HCT116 (cell line): ENCODE measurements at regions not wholly inside any gene's neighbourhood (a gene's known extent, or its start where the extent isn't known, plus 50 kb on each side); places are given as distances from the start of the nearest gene placed in this dataset.

Source experiments
- ATAC-seq: fragments of 200-7000 bp; cut with Tn5 transposase; 2 replicates; pipeline ENCODE4 v1.9.1; 2020; ENCODE audit warnings: mild to moderate bottlenecking, moderate library complexity
- BruUV-seq: library from RNA; stranded (reverse); fragments of 400-500 nt; replicated peaks from 2 replicates; lab custom pipeline; 2021; lab: Mats Ljungman, UMichigan
- CTCF ChIA-PET: fragments of 300-600 bp; sonication (Branson Sonifier 250); formaldehyde crosslinking; loops from one replicate; lab custom pipeline; 2021; ENCODE audit warnings: antibody characterized with exemption; lab: Charles Lee
- POLR2A ChIA-PET: fragments of 300-600, 350-600 bp; sonication (Branson Sonifier 250); formaldehyde crosslinking; loops from one replicate; lab custom pipeline; 2021; ENCODE audit warnings: antibody characterized with exemption; lab: Charles Lee
- RAD21 ChIA-PET, 2 experiments: fragments of 300-600 bp; sonication (Branson Sonifier 250); formaldehyde crosslinking; loops; one replicate each; lab custom pipeline; 2023; ENCODE audit warnings: low total read pairs in 2 of 2; ENCODE audit not compliant: uncharacterized antibody in 2 of 2, unreplicated experiment in 2 of 2, low non-redundant PET in 1 of 2; lab: Charles Lee
- DNase-seq: peaks from one replicate; pipeline ENCODE4 v3.0.0-alpha.2; 2010; ENCODE audit warnings: low read depth, low spot score
- H2AFZ ChIP-seq: fragments of 200-600 bp; shearing (Covaris generic), sonication (generic); 2 replicates; pipeline ENCODE4 v1.6.1; 2017; ENCODE audit warnings: low read depth, mixed run types, mixed read lengths, antibody characterized with exemption, low read length; ENCODE audit not compliant: poor library complexity, severe bottlenecking
- H3K27ac ChIP-seq: 2 replicates; pipeline ENCODE4 v1.5.1; 2012; ENCODE audit warnings: low read depth, low read length
- H3K27me3 ChIP-seq: fragments of 200-600 bp; sonication (generic); 2 replicates; pipeline ENCODE4 v1.6.1; 2016; ENCODE audit warnings: mixed run types, low read length, mixed read lengths; ENCODE audit not compliant: insufficient read depth
- H3K36me3 ChIP-seq, 2 experiments: fragments of 200-500 bp in 1 of 2; fragments of 200-600 bp in 1 of 2; sonication (Bioruptor generic) in 1 of 2; sonication (generic) in 1 of 2; 2 replicates each; pipeline versions ENCODE4 v1.5.1 to v1.6.1; 2014 to 2016; ENCODE audit warnings: low read length in 2 of 2, inconsistent platforms in 1 of 2, mixed read lengths in 1 of 2, mixed run types in 1 of 2; ENCODE audit not compliant: insufficient read depth in 2 of 2, control insufficient read depth in 1 of 2
- H3K4me1 ChIP-seq, 2 experiments: fragments of 200-600 bp in 1 of 2; sonication (generic) in 1 of 2; 2 replicates each; pipeline versions ENCODE4 v1.5.1 to v1.6.1; 2012 to 2017; ENCODE audit warnings: low read length in 2 of 2, inconsistent platforms in 1 of 2, mild to moderate bottlenecking in 1 of 2, mixed read lengths in 1 of 2, mixed run types in 1 of 2, moderate library complexity in 1 of 2; ENCODE audit not compliant: insufficient read depth in 2 of 2, control insufficient read depth in 1 of 2
- H3K4me2 ChIP-seq: fragments of 200-600 bp; sonication (generic); 2 replicates; pipeline ENCODE4 v1.6.1; 2017; ENCODE audit warnings: mixed run types, low read length, mixed read lengths
- H3K4me3 ChIP-seq, 2 experiments: fragments of 200-600 bp in 1 of 2; sonication (generic) in 1 of 2; replicated peaks in 1 of 2; 2 replicates each; pipeline ENCODE4 v1.5.1; 2011 to 2016; ENCODE audit warnings: low read length in 2 of 2, control low read depth in 1 of 2, low read depth in 1 of 2, mild to moderate bottlenecking in 1 of 2, mixed read lengths in 1 of 2, mixed run types in 1 of 2
- H3K79me2 ChIP-seq: fragments of 200-600 bp; sonication (generic); 2 replicates; pipeline ENCODE4 v1.6.1; 2017; ENCODE audit warnings: mild to moderate bottlenecking, mixed run types, low read length, moderate library complexity, mixed read lengths; ENCODE audit not compliant: insufficient read depth
- H3K9ac ChIP-seq: fragments of 200-600 bp; sonication (generic); 2 replicates; pipeline ENCODE4 v1.6.1; 2016; ENCODE audit warnings: low read length, mixed read lengths
- H3K9me2 ChIP-seq: fragments of 200-600 bp; sonication (generic), shearing (Covaris generic); 2 replicates; pipeline ENCODE4 v1.6.1; 2017; ENCODE audit warnings: mixed run types, mild to moderate bottlenecking, moderate library complexity; ENCODE audit not compliant: insufficient read depth
- H3K9me3 ChIP-seq, 2 experiments: fragments of 200-500 bp in 1 of 2; fragments of 200-600 bp in 1 of 2; sonication (Bioruptor generic) in 1 of 2; sonication (generic) in 1 of 2; 2 replicates each; pipeline ENCODE4 v1.6.1; 2014 to 2017; ENCODE audit warnings: low read length in 2 of 2, mixed read lengths in 2 of 2, inconsistent platforms in 1 of 2, low read depth in 1 of 2, mild to moderate bottlenecking in 1 of 2, mixed run types in 1 of 2, moderate library complexity in 1 of 2; ENCODE audit not compliant: control insufficient read depth in 1 of 2, insufficient read depth in 1 of 2
- H4K20me1 ChIP-seq: fragments of 200-600 bp; sonication (generic), shearing (Covaris generic); 2 replicates; pipeline ENCODE4 v1.6.1; 2017; ENCODE audit warnings: mixed run types, mild to moderate bottlenecking, moderate library complexity; ENCODE audit not compliant: insufficient read depth
- CBX3 ChIP-seq: IDR thresholded peaks from 2 replicates; pipeline ENCODE4 v1.6.1; 2012; ENCODE audit warnings: low read depth
- EGR1 ChIP-seq: IDR thresholded peaks from 2 replicates; pipeline ENCODE4 v1.6.1; 2012; ENCODE audit warnings: low read depth
- EZH2 ChIP-seq: fragments of 200-600 bp; sonication (generic); IDR thresholded peaks from 2 replicates; pipeline ENCODE4 v1.6.1; 2017; ENCODE audit warnings: antibody characterized with exemption, mixed run types
- EZH2phosphoT487 ChIP-seq: fragments of 200-600 bp; IDR thresholded peaks from 2 replicates; pipeline ENCODE4 v1.6.1; 2018; ENCODE audit warnings: antibody characterized with exemption, borderline replicate concordance
- FOSL1 ChIP-seq: IDR thresholded peaks from 2 replicates; pipeline ENCODE4 v1.6.1; 2012; ENCODE audit warnings: low read depth
- POLR2A ChIP-seq: IDR thresholded peaks from 2 replicates; pipeline ENCODE4 v1.7.0; 2011; ENCODE audit warnings: borderline replicate concordance; ENCODE audit not compliant: insufficient read depth, insufficient read length; ENCODE audit errors: extremely low read depth
- POLR2AphosphoS5 ChIP-seq: IDR thresholded peaks from 2 replicates; pipeline ENCODE4 v1.6.1; 2011; ENCODE audit warnings: mild to moderate bottlenecking, low read depth, low read length, moderate library complexity
- RAD21 ChIP-seq: IDR thresholded peaks from 2 replicates; pipeline ENCODE4 v1.6.1; 2012; ENCODE audit warnings: low read depth, mild to moderate bottlenecking
- SRF ChIP-seq: IDR thresholded peaks from 2 replicates; pipeline ENCODE4 v1.6.1; 2012; ENCODE audit warnings: low read depth
- TCF7L2 ChIP-seq: IDR thresholded peaks from 2 replicates; pipeline ENCODE4 v1.7.0; 2011; ENCODE audit warnings: borderline replicate concordance, inconsistent platforms; ENCODE audit not compliant: insufficient read depth, insufficient read length; ENCODE audit errors: extremely low read depth
- YY1 ChIP-seq: IDR thresholded peaks from 2 replicates; pipeline ENCODE4 v1.6.1; 2011; ENCODE audit warnings: low read length, low read depth, moderate library complexity, mild to moderate bottlenecking; ENCODE audit not compliant: insufficient replicate concordance; ENCODE audit errors: extremely low read depth
- ZFX ChIP-seq: fragments of 450-650 bp; IDR thresholded peaks from 2 replicates; pipeline ENCODE4 v1.6.1; 2017
- ZNF274 ChIP-seq: fragments of 200-500 bp; sonication (Bioruptor generic); IDR thresholded peaks from 2 replicates; pipeline ENCODE4 v1.6.1; 2014; ENCODE audit warnings: mild to moderate bottlenecking, low read depth, low read length, inconsistent platforms
- intact Hi-C: fragments of 100-400 bp; cut with micrococcal nuclease; formaldehyde crosslinking; loops from 2 replicates; pipeline ENCODE4 v1.10.0; 2022
- TF ChIP-seq, protein P1 (sequence below), 3 experiments: fragments of 200-600 bp in 1 of 3; sonication (generic) in 1 of 3; IDR thresholded peaks in 2 of 3; conservative IDR thresholded peaks in 1 of 3; 2 replicates each; pipeline ENCODE4 v1.5.1; 2012 to 2017; ENCODE audit warnings: low read depth in 2 of 3, low read length in 2 of 3, antibody characterized with exemption in 1 of 3, borderline replicate concordance in 1 of 3, control low read depth in 1 of 3, mild to moderate bottlenecking in 1 of 3, mixed read lengths in 1 of 3, mixed run types in 1 of 3, moderate library complexity in 1 of 3; ENCODE audit not compliant: insufficient read depth in 1 of 3
- TF ChIP-seq, protein P2 (sequence below): IDR thresholded peaks from 2 replicates; pipeline ENCODE4 v1.6.1; 2012; ENCODE audit warnings: low read depth
- TF ChIP-seq, protein P3 (sequence below): IDR thresholded peaks from 2 replicates; pipeline ENCODE4 v1.6.1; 2012
- TF ChIP-seq, protein P4 (sequence below): IDR thresholded peaks from 2 replicates; pipeline ENCODE4 v1.6.1; 2012

DNA sequence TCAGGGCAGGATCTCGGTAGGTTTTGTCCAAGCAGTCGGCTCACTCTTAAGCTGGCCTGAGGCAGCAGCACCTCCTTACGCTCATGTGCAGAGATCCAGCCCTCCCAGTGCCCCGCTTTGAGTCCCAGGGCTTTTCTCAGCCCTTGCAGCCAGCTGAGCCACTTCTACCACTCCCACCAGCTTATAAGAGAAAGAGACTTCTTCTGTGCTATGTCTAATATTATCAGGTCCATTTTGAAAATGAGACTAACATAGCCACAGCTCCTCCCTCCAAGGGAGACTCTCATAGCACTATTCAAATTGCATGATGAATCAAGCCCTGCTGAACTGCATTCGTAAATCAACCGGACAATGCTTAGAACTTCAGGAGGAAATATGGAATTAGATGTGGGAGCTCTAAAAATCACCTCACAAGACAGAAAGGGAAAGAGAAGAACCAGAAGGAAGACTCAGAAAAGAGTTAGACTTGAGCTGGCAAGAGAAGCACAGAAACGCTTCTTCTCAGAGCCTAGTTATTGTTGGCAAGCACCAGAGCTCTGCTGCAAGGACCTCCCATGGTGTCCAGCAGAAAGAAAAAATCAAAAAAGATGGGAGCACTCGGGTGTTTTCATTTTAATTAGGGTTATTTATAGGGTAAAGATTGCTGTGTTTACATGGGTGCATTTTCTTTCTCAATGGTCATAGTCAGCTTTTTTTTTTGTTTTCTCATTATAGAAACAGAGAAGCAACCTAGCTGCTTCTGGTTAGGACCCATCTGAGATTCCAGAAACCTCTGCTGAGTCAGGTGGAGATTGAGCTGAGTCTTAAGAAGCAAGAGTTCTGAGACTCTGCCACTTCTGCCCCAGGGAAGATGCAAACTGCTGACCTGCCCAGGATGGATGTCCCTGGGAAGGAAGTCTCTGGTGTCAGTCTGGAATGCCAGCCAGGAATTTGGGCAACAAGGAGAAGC is 181.4 kb downstream of the ETS1 start:
- Histone ChIP-seq H3K4me2 (no peak overlapping the region), H3K9ac (no peak overlapping the region), H3K4me1 (no peaks in the 10 kb centered on the region), H4K20me1 (no peaks in the 10 kb centered on the region), H3K27ac (no peak overlapping the region), H3K79me2 (no peaks in the 10 kb centered on the region), H3K4me3 (no peak overlapping the region), H3K36me3 (no peaks in the 10 kb centered on the region), H3K27me3 (peaks cover 67% of the 10 kb centered on the region), H3K9me2 (no peaks in the 10 kb centered on the region), H2AFZ (no peak overlapping the region), H3K9me3 (no peaks in the 10 kb centered on the region)
- ATAC-seq (no peak), DNase-seq (no peak)
- no TSS peak for BruUV-seq
- ChIA-PET RAD21 (no interaction called here), CTCF (no interaction called here), POLR2A (no interaction called here)
- intact Hi-C loops: no loop called here
- TF ChIP-seq YY1: no peak
- no peak for TF ChIP-seq CBX3
- TF ChIP-seq RAD21: no peak
- TF ChIP-seq, protein P1, sequence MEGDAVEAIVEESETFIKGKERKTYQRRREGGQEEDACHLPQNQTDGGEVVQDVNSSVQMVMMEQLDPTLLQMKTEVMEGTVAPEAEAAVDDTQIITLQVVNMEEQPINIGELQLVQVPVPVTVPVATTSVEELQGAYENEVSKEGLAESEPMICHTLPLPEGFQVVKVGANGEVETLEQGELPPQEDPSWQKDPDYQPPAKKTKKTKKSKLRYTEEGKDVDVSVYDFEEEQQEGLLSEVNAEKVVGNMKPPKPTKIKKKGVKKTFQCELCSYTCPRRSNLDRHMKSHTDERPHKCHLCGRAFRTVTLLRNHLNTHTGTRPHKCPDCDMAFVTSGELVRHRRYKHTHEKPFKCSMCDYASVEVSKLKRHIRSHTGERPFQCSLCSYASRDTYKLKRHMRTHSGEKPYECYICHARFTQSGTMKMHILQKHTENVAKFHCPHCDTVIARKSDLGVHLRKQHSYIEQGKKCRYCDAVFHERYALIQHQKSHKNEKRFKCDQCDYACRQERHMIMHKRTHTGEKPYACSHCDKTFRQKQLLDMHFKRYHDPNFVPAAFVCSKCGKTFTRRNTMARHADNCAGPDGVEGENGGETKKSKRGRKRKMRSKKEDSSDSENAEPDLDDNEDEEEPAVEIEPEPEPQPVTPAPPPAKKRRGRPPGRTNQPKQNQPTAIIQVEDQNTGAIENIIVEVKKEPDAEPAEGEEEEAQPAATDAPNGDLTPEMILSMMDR (IDR thresholded peaks at IDR 0.05 in 2 of 3, conservative IDR thresholded peaks at IDR 0.05 in 1 of 3; ENCODE audit: borderline replicate concordance in 1 of 3, insufficient read depth in 1 of 3, low read depth in 2 of 3, low read length in 2 of 3): no peak
- no peak for TF ChIP-seq POLR2A
- TF ChIP-seq, protein P2, sequence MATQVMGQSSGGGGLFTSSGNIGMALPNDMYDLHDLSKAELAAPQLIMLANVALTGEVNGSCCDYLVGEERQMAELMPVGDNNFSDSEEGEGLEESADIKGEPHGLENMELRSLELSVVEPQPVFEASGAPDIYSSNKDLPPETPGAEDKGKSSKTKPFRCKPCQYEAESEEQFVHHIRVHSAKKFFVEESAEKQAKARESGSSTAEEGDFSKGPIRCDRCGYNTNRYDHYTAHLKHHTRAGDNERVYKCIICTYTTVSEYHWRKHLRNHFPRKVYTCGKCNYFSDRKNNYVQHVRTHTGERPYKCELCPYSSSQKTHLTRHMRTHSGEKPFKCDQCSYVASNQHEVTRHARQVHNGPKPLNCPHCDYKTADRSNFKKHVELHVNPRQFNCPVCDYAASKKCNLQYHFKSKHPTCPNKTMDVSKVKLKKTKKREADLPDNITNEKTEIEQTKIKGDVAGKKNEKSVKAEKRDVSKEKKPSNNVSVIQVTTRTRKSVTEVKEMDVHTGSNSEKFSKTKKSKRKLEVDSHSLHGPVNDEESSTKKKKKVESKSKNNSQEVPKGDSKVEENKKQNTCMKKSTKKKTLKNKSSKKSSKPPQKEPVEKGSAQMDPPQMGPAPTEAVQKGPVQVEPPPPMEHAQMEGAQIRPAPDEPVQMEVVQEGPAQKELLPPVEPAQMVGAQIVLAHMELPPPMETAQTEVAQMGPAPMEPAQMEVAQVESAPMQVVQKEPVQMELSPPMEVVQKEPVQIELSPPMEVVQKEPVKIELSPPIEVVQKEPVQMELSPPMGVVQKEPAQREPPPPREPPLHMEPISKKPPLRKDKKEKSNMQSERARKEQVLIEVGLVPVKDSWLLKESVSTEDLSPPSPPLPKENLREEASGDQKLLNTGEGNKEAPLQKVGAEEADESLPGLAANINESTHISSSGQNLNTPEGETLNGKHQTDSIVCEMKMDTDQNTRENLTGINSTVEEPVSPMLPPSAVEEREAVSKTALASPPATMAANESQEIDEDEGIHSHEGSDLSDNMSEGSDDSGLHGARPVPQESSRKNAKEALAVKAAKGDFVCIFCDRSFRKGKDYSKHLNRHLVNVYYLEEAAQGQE: no peak
- TF ChIP-seq TCF7L2: no peak
- TF ChIP-seq, protein P3, sequence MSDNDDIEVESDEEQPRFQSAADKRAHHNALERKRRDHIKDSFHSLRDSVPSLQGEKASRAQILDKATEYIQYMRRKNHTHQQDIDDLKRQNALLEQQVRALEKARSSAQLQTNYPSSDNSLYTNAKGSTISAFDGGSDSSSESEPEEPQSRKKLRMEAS: no peak
- no peak for TF ChIP-seq EZH2phosphoT487
- TF ChIP-seq SRF: no peak
- TF ChIP-seq POLR2AphosphoS5: no peak
- no peak for TF ChIP-seq EGR1
- no peak for TF ChIP-seq EZH2
- TF ChIP-seq ZFX: no peak
- no peak for TF ChIP-seq ZNF274
- no peak for TF ChIP-seq FOSL1
- TF ChIP-seq, protein P4, sequence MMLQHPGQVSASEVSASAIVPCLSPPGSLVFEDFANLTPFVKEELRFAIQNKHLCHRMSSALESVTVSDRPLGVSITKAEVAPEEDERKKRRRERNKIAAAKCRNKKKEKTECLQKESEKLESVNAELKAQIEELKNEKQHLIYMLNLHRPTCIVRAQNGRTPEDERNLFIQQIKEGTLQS: no peak
